IMR-90 (cell line): ENCODE measurements at regions not wholly inside any gene's neighbourhood (a gene's known extent, or its start where the extent isn't known, plus 50 kb on each side); places are given as distances from the start of the nearest gene placed in this dataset.

Experiments used
- ATAC-seq: fragments of 200-7000 bp; cut with Tn5 transposase; 2 replicates; pipeline ENCODE4 v1.9.1; 2020; ENCODE audit warnings: low read depth, mild to moderate bottlenecking, moderate library complexity
- BruUV-seq: library from RNA; stranded (reverse); fragments of 400-500 nt; replicated peaks from 2 replicates; lab custom pipeline; 2021; lab: Mats Ljungman, UMichigan
- CTCF ChIA-PET: fragments of 300-600 bp; formaldehyde crosslinking; extraction: SDS; loops from one replicate; lab custom pipeline; 2021; ENCODE audit warnings: antibody characterized with exemption; lab: Yijun Ruan, JAX
- POLR2A ChIA-PET: fragments of 300-600 bp; sonication (Branson Sonifier 250); formaldehyde crosslinking; loops from one replicate; lab custom pipeline; 2022; ENCODE audit warnings: antibody characterized with exemption; ENCODE audit not compliant: unreplicated experiment; lab: Charles Lee
- DNase-seq: peaks from one replicate; pipeline ENCODE4 v3.0.0; 2013
- H2AFZ ChIP-seq: replicated peaks from 2 replicates; pipeline ENCODE3; 2013; ENCODE audit warnings: low read length, mild to moderate bottlenecking; ENCODE audit not compliant: poor library complexity
- H2AK5ac ChIP-seq: 2 replicates; pipeline ENCODE4 v1.6.1; 2013; ENCODE audit warnings: low read depth, low read length, inconsistent platforms
- H2AK9ac ChIP-seq: replicated peaks from 2 replicates; pipeline ENCODE3; 2013; ENCODE audit warnings: mild to moderate bottlenecking, low read depth, low read length, moderate library complexity; ENCODE audit not compliant: poor library complexity
- H2BK120ac ChIP-seq: 2 replicates; pipeline ENCODE4 v1.6.1; 2013; ENCODE audit warnings: low read depth, low read length, inconsistent platforms
- H2BK15ac ChIP-seq: 3 replicates; pipeline ENCODE4 v1.6.1; 2013; ENCODE audit warnings: low read depth, low read length, inconsistent platforms
- H2BK20ac ChIP-seq: 2 replicates; pipeline ENCODE4 v1.6.1; 2013; ENCODE audit warnings: low read depth, mild to moderate bottlenecking, inconsistent platforms, low read length, moderate library complexity
- H2BK5ac ChIP-seq: 2 replicates; pipeline ENCODE4 v1.6.1; 2013; ENCODE audit warnings: mild to moderate bottlenecking, low read depth, low read length, inconsistent platforms; ENCODE audit not compliant: poor library complexity, severe bottlenecking
- H3K14ac ChIP-seq: replicated peaks from 2 replicates; pipeline ENCODE4 v1.6.1; 2013; ENCODE audit warnings: low read depth, low read length, inconsistent platforms
- H3K18ac ChIP-seq: 2 replicates; pipeline ENCODE4 v1.6.1; 2013; ENCODE audit warnings: low read depth, low read length, control low read depth
- H3K23ac ChIP-seq: 2 replicates; pipeline ENCODE4 v1.6.1; 2013; ENCODE audit warnings: low read depth, low read length, inconsistent platforms
- H3K27ac ChIP-seq: 2 replicates; pipeline ENCODE4 v1.5.1; 2013; ENCODE audit warnings: mild to moderate bottlenecking, control low read depth, low read length; ENCODE audit not compliant: insufficient read depth
- H3K27me3 ChIP-seq: 2 replicates; pipeline ENCODE4 v1.6.1; 2013; ENCODE audit warnings: low read length; ENCODE audit not compliant: control insufficient read depth, insufficient read depth
- H3K36me3 ChIP-seq: 2 replicates; pipeline ENCODE4 v1.6.1; 2013; ENCODE audit warnings: low read length, mixed read lengths; ENCODE audit not compliant: control insufficient read depth, insufficient read depth
- H3K4ac ChIP-seq: 2 replicates; pipeline ENCODE4 v1.6.1; 2013; ENCODE audit warnings: low read depth, low read length, inconsistent platforms
- H3K4me1 ChIP-seq: 2 replicates; pipeline ENCODE4 v1.6.1; 2013; ENCODE audit warnings: low read length, mixed read lengths; ENCODE audit not compliant: control insufficient read depth, insufficient read depth
- H3K4me2 ChIP-seq: 2 replicates; pipeline ENCODE4 v1.6.1; 2013; ENCODE audit warnings: low read depth, mild to moderate bottlenecking, control low read depth, low read length, moderate library complexity
- H3K4me3 ChIP-seq: 2 replicates; pipeline ENCODE4 v1.5.1; 2013; ENCODE audit warnings: low read depth, mild to moderate bottlenecking, control low read depth, low read length, moderate library complexity; ENCODE audit not compliant: insufficient read depth
- H3K56ac ChIP-seq: 2 replicates; pipeline ENCODE4 v1.6.1; 2013; ENCODE audit warnings: low read length, inconsistent platforms; ENCODE audit not compliant: insufficient read depth; ENCODE audit errors: extremely low read depth
- H3K79me1 ChIP-seq, 2 experiments: 2 replicates each; pipeline ENCODE4 v1.6.1; 2013; ENCODE audit warnings: low read length in 2 of 2, inconsistent platforms in 1 of 2, low read depth in 1 of 2
- H3K9ac ChIP-seq: 2 replicates; pipeline ENCODE4 v1.6.1; 2013; ENCODE audit warnings: low read depth, low read length, control low read depth
- H3K9me1 ChIP-seq: 2 replicates; pipeline ENCODE4 v1.6.1; 2013; ENCODE audit warnings: low read length, inconsistent platforms; ENCODE audit not compliant: insufficient read depth
- H3K9me3 ChIP-seq: 2 replicates; pipeline ENCODE4 v1.6.1; 2013; ENCODE audit warnings: low read length; ENCODE audit not compliant: control insufficient read depth, insufficient read depth
- H4K20me1 ChIP-seq: 2 replicates; pipeline ENCODE4 v1.6.1; 2013; ENCODE audit warnings: low read length, inconsistent platforms; ENCODE audit not compliant: insufficient read depth
- H4K5ac ChIP-seq: 2 replicates; pipeline ENCODE4 v1.6.1; 2013; ENCODE audit warnings: mild to moderate bottlenecking, low read depth, low read length, control low read depth
- H4K8ac ChIP-seq, 2 experiments: 2 replicates each; pipeline ENCODE4 v1.6.1; 2013; ENCODE audit warnings: low read depth in 2 of 2, low read length in 2 of 2, control low read depth in 1 of 2, inconsistent platforms in 1 of 2
- H4K91ac ChIP-seq: 2 replicates; pipeline ENCODE4 v1.6.1; 2013; ENCODE audit warnings: low read depth, low read length, inconsistent platforms; ENCODE audit not compliant: insufficient read depth
- BHLHE40 ChIP-seq: fragments of 150-350 bp; IDR thresholded peaks from 2 replicates; pipeline ENCODE4 v1.6.1; 2016; ENCODE audit warnings: mild to moderate bottlenecking, low read depth, low read length
- ELK1 ChIP-seq: fragments of 150-350 bp; IDR thresholded peaks from 2 replicates; pipeline ENCODE4 v1.6.1; 2016; ENCODE audit warnings: low read depth, mild to moderate bottlenecking, low read length, moderate library complexity, borderline replicate concordance
- FOS ChIP-seq: fragments of 150-350 bp; IDR thresholded peaks from 2 replicates; pipeline ENCODE4 v1.6.1; 2016; ENCODE audit warnings: low read depth, low read length
- MXI1 ChIP-seq: IDR thresholded peaks from 2 replicates; pipeline ENCODE4 v1.6.1; 2012; ENCODE audit warnings: low read depth, mild to moderate bottlenecking, low read length, moderate library complexity, borderline replicate concordance
- NFE2L2 ChIP-seq: fragments of 150-350 bp; IDR thresholded peaks from 2 replicates; pipeline ENCODE4 v1.6.1; 2016; ENCODE audit warnings: low read depth, mild to moderate bottlenecking, low read length
- RAD21 ChIP-seq: IDR thresholded peaks from 2 replicates; pipeline ENCODE4 v1.6.1; 2012; ENCODE audit warnings: low read length, improper control_type of control experiment
- RCOR1 ChIP-seq: IDR thresholded peaks from 2 replicates; pipeline ENCODE4 v1.6.1; 2012; ENCODE audit warnings: mild to moderate bottlenecking, low read length, improper control_type of control experiment; ENCODE audit not compliant: insufficient replicate concordance
- SMC3 ChIP-seq: fragments of 150-350 bp; IDR thresholded peaks from 2 replicates; pipeline ENCODE4 v1.6.1; 2016; ENCODE audit warnings: low read depth, mild to moderate bottlenecking, antibody characterized with exemption, low read length, moderate library complexity
- USF2 ChIP-seq: fragments of 150-350 bp; IDR thresholded peaks from 2 replicates; pipeline ENCODE4 v1.6.1; 2017; ENCODE audit warnings: mild to moderate bottlenecking, antibody characterized with exemption, low read length, low read depth
- WGBS, 2 experiments: methylation state at CpG; one replicate each; pipeline versions ENCODE4 v1.1.5 to v1.1.7; 2013; ENCODE audit warnings: missing lambda C conversion rate in 2 of 2; ENCODE audit not compliant: insufficient read length in 1 of 2; ENCODE audit errors: extremely low coverage in 2 of 2; 5-methylcytosine and 5-hydroxymethylcytosine counted together
- dilution Hi-C: fragments of 300-500 bp; cut with HindIII; formaldehyde crosslinking; loops from one replicate; pipeline ENCODE4 v1.14.3; 2018; ENCODE audit warnings: low sequenced_read_pairs; ENCODE audit not compliant: unreplicated experiment
- in situ Hi-C: fragments of 300-500 bp; cut with MboI; formaldehyde crosslinking; loops from 3 replicates; pipeline ENCODE4 v1.14.3; 2019; ENCODE audit warnings: low sequenced_read_pairs, inconsistent platforms, mixed read lengths
- intact Hi-C: fragments of 100-400 bp; cut with micrococcal nuclease; formaldehyde crosslinking; loops from 2 replicates; pipeline ENCODE4 v1.10.0; 2022

GRCh38 chr4:32987111-32987510 is 2266.9 kb downstream of the PCDH7 start:
- Histone ChIP-seq H2AK5ac (no peak overlapping the region), H3K9me3 (no peaks in the 10 kb centered on the region), H3K27ac (no peak overlapping the region), H3K27me3 (no peaks in the 10 kb centered on the region), H3K4me2 (no peak overlapping the region), H3K4me3 (no peak overlapping the region), H2BK20ac (no peak overlapping the region), H2AK9ac (no peak overlapping the region), H3K79me1 (no peaks in the 10 kb centered on the region), H4K91ac (no peak overlapping the region), H4K20me1 (no peaks in the 10 kb centered on the region), H2BK120ac (no peak overlapping the region), H2BK5ac (no peak overlapping the region), H3K4me1 (no peaks in the 10 kb centered on the region), H4K5ac (no peak overlapping the region), H3K36me3 (no peaks in the 10 kb centered on the region), H2AFZ (no peak overlapping the region), H3K18ac (no peak overlapping the region), H3K9me1 (no peaks in the 10 kb centered on the region), H3K23ac (no peak overlapping the region), H4K8ac (no peak overlapping the region), H2BK15ac (no peak overlapping the region), H3K56ac (no peak overlapping the region), H3K14ac (no peak overlapping the region), H3K9ac (no peak overlapping the region), H3K4ac (no peak overlapping the region)
- dilution Hi-C loops: no loop called here
- no peak for ATAC-seq
- ChIA-PET CTCF (no interaction called here), POLR2A (no interaction called here)
- no CpG with 5 or more reads among the region's 2 CpGs for WGBS, 2 experiments
- DNase-seq: no peak
- intact Hi-C loops: no loop called here
- no peak for TF ChIP-seq MXI1
- no peak for TF ChIP-seq ELK1
- TF ChIP-seq USF2: no peak
- no peak for TF ChIP-seq RAD21
- TF ChIP-seq BHLHE40: no peak
- TF ChIP-seq RCOR1: no peak
- TF ChIP-seq NFE2L2: no peak
- no peak for TF ChIP-seq SMC3
- no peak for TF ChIP-seq FOS
- no TSS peak for BruUV-seq
- in situ Hi-C loops: no loop called here
